Mesenchymal stem cell (in vitro differentiated cells and primary cell): ENCODE measurements at regions not wholly inside any gene's neighbourhood (a gene's known extent, or its start where the extent isn't known, plus 50 kb on each side); places are given as distances from the start of the nearest gene placed in this dataset.

ENCODE experiments used
- DNase-seq: peaks from one replicate; pipeline ENCODE4 v3.0.0-alpha.2; 2013
- H2AFZ ChIP-seq: one replicate; pipeline ENCODE4 v1.6.1; 2013; ENCODE audit warnings: low read depth, mild to moderate bottlenecking, control low read depth, inconsistent platforms, low read length, moderate library complexity
- H2AK5ac ChIP-seq: 2 replicates; pipeline ENCODE4 v1.6.1; 2013; ENCODE audit warnings: low read length, moderate library complexity, mild to moderate bottlenecking, inconsistent platforms; ENCODE audit not compliant: severe bottlenecking
- H2BK120ac ChIP-seq: one replicate; pipeline ENCODE4 v1.6.1; 2013; ENCODE audit warnings: low read depth, mild to moderate bottlenecking, inconsistent platforms, low read length, moderate library complexity
- H2BK12ac ChIP-seq, 2 experiments: one replicate each; pipeline ENCODE4 v1.6.1; 2013; ENCODE audit warnings: inconsistent platforms in 2 of 2, low read length in 2 of 2, mild to moderate bottlenecking in 2 of 2, moderate library complexity in 2 of 2, control low read depth in 1 of 2
- H2BK15ac ChIP-seq: one replicate; pipeline ENCODE4 v1.6.1; 2013; ENCODE audit warnings: mild to moderate bottlenecking, low read depth, inconsistent platforms; ENCODE audit not compliant: poor library complexity, severe bottlenecking
- H2BK5ac ChIP-seq: 2 replicates; pipeline ENCODE4 v1.6.1; 2013; ENCODE audit warnings: low read depth, mild to moderate bottlenecking, low read length, control low read depth, inconsistent platforms; ENCODE audit not compliant: poor library complexity, severe bottlenecking
- H3K14ac ChIP-seq, 2 experiments: one replicate each; pipeline ENCODE4 v1.6.1; 2013; ENCODE audit warnings: inconsistent platforms in 2 of 2, low read length in 2 of 2, control low read depth in 1 of 2, mild to moderate bottlenecking in 1 of 2, moderate library complexity in 1 of 2
- H3K18ac ChIP-seq, 2 experiments: one replicate each; pipeline ENCODE4 v1.6.1; 2013; ENCODE audit warnings: inconsistent platforms in 2 of 2, low read length in 2 of 2, control low read depth in 1 of 2, low read depth in 1 of 2, mild to moderate bottlenecking in 1 of 2
- H3K23ac ChIP-seq, 2 experiments: one replicate each; pipeline ENCODE4 v1.6.1; 2013; ENCODE audit warnings: inconsistent platforms in 2 of 2, low read length in 2 of 2, mild to moderate bottlenecking in 2 of 2, moderate library complexity in 2 of 2, control low read depth in 1 of 2
- H3K27ac ChIP-seq: 2 replicates; pipeline ENCODE4 v1.5.1; 2013; ENCODE audit warnings: mild to moderate bottlenecking, moderate library complexity, low read length, control low read depth, inconsistent platforms; ENCODE audit not compliant: poor library complexity, severe bottlenecking
- H3K27me3 ChIP-seq, 2 experiments: 2 replicates each; pipeline versions ENCODE4 v1.6.1 to v1.7.0; 2013; ENCODE audit warnings: low read length in 2 of 2, mild to moderate bottlenecking in 2 of 2, moderate library complexity in 2 of 2, control low read depth in 1 of 2, inconsistent platforms in 1 of 2; ENCODE audit not compliant: control insufficient read depth in 1 of 2, insufficient read depth in 1 of 2
- H3K36me3 ChIP-seq, 2 experiments: 2 replicates each; pipeline versions ENCODE4 v1.6.1 to v1.7.0; 2013; ENCODE audit warnings: low read length in 2 of 2, control low read depth in 1 of 2, inconsistent platforms in 1 of 2, low read depth in 1 of 2, mild to moderate bottlenecking in 1 of 2; ENCODE audit not compliant: insufficient read depth in 2 of 2, control insufficient read depth in 1 of 2
- H3K4ac ChIP-seq, 2 experiments: one replicate each; pipeline ENCODE4 v1.6.1; 2013; ENCODE audit warnings: inconsistent platforms in 2 of 2, low read length in 2 of 2, mild to moderate bottlenecking in 2 of 2, moderate library complexity in 2 of 2, control low read depth in 1 of 2, low read depth in 1 of 2
- H3K4me1 ChIP-seq: 2 replicates; pipeline ENCODE4 v1.6.1; 2013; ENCODE audit warnings: low read depth, low read length, control low read depth; ENCODE audit not compliant: control insufficient read depth, insufficient read depth
- H3K4me2 ChIP-seq: 2 replicates; pipeline ENCODE4 v1.6.1; 2013; ENCODE audit warnings: low read length, mild to moderate bottlenecking, inconsistent platforms; ENCODE audit not compliant: poor library complexity, severe bottlenecking
- H3K4me3 ChIP-seq, 2 experiments: 2 replicates each; pipeline versions ENCODE4 v1.5.1 to v1.7.0; 2013; ENCODE audit warnings: low read length in 2 of 2, mild to moderate bottlenecking in 2 of 2, control low read depth in 1 of 2, low read depth in 1 of 2; ENCODE audit not compliant: insufficient read depth in 1 of 2
- H3K79me1 ChIP-seq: replicated peaks from 2 replicates; pipeline ENCODE4 v1.6.1; 2013; ENCODE audit warnings: mild to moderate bottlenecking, control low read depth, low read length, inconsistent platforms; ENCODE audit not compliant: poor library complexity, severe bottlenecking
- H3K9ac ChIP-seq: 2 replicates; pipeline ENCODE4 v1.7.0; 2013; ENCODE audit warnings: mild to moderate bottlenecking, low read length, moderate library complexity
- H3K9me3 ChIP-seq: 2 replicates; pipeline ENCODE4 v1.7.0; 2013; ENCODE audit warnings: mild to moderate bottlenecking, low read length; ENCODE audit not compliant: control insufficient read depth
- H4K8ac ChIP-seq: one replicate; pipeline ENCODE4 v1.6.1; 2013; ENCODE audit warnings: inconsistent platforms, mild to moderate bottlenecking, low read length, moderate library complexity
- H4K91ac ChIP-seq: one replicate; pipeline ENCODE4 v1.6.1; 2013; ENCODE audit warnings: mild to moderate bottlenecking, low read length, inconsistent platforms
- WGBS: methylation state at CpG from one replicate; pipeline ENCODE4 v1.1.7; 2013; ENCODE audit warnings: mixed read lengths; 5-methylcytosine and 5-hydroxymethylcytosine counted together

DNA sequence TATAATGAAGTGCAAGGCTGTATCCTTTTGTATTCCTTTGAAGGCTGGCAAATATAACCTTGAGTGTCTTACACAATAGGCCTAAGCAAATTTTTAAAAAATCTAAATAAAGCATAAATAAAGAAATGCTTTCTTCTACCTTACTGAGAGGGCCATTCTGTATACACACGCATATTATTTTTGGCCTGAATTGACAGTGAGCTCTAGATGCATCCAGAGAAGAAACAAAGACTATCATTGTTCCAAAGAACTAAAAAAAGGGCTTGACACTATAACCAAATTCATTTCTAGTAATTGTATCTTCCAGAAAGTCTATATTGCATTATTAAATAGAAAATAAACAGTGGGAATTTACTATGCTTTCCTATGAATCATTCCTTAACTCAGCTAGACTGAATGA, 100.2 kb downstream of the MAGEB17 start:
- no peak overlapping the region for H4K91ac ChIP-seq
- peaks cover 0 to 2% of the 10 kb centered on the region in 2 experiments for H3K27me3 ChIP-seq
- no peak overlapping the region for H3K4me3 ChIP-seq
- no peak overlapping the region for H3K4ac ChIP-seq
- no peaks in the 10 kb centered on the region for H3K79me1 ChIP-seq
- H4K8ac ChIP-seq, result no peak overlapping the region
- no peak overlapping the region for H3K9ac ChIP-seq
- H3K4me1 ChIP-seq, result no peaks in the 10 kb centered on the region
- no peak overlapping the region for H3K27ac ChIP-seq
- peaks cover 2% of the 10 kb centered on the region for H3K9me3 ChIP-seq
- no peak overlapping the region for H3K23ac ChIP-seq
- DNase-seq, result no peak
- H2BK15ac ChIP-seq, result no peak overlapping the region
- no peak overlapping the region for H3K14ac ChIP-seq
- no peaks in the 10 kb centered on the region for H3K36me3 ChIP-seq
- H3K4me2 ChIP-seq, result no peak overlapping the region
- no peak overlapping the region for H2BK120ac ChIP-seq
- no peak overlapping the region for H2BK5ac ChIP-seq
- H2AK5ac ChIP-seq, result no peak overlapping the region
- WGBS, result no CpG with 5 or more reads among the region's 1 CpG
- no peak overlapping the region for H2BK12ac ChIP-seq
- H2AFZ ChIP-seq, result no peak overlapping the region
- no peak overlapping the region for H3K18ac ChIP-seq

DNA sequence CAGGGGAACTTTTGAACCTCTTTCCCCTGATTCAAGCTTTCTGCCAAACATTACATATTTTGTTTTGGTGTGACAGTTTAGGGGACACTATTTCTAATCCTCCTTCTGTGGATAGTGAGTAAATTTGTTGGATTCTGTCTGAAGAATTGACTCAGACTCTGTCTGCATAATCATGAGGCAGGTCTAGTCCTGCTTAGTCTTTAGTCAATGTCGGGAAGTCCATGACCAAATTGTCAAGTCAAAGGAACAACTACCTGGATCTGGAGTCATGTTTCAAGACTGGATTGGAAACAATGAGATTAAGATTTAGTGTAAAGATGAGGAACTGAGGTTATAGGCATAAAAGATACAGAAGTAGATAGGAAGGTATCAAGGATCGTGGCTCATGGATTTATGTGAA, 100.9 kb downstream of the MAGEB17 start:
- Histone ChIP-seq H3K9ac (no peak overlapping the region), H2BK12ac (no peak overlapping the region), H4K8ac (no peak overlapping the region), H2BK5ac (no peak overlapping the region), H4K91ac (no peak overlapping the region), H3K23ac (no peak overlapping the region), H3K79me1 (no peaks in the 10 kb centered on the region), H3K4me3 (no peak overlapping the region), H3K14ac (no peak overlapping the region), H3K4ac (no peak overlapping the region), H2BK120ac (no peak overlapping the region), H3K27me3 (no peaks in the 10 kb centered on the region), H2AK5ac (no peak overlapping the region), H3K4me1 (no peaks in the 10 kb centered on the region), H3K4me2 (no peak overlapping the region), H2BK15ac (no peak overlapping the region), H3K18ac (no peak overlapping the region), H2AFZ (no peak overlapping the region), H3K27ac (no peak overlapping the region), H3K36me3 (no peaks in the 10 kb centered on the region), H3K9me3 (peaks cover 2% of the 10 kb centered on the region)
- DNase-seq, result no peak
- 84% methylated on average over 2 of the region's 2 CpGs for WGBS

DNA sequence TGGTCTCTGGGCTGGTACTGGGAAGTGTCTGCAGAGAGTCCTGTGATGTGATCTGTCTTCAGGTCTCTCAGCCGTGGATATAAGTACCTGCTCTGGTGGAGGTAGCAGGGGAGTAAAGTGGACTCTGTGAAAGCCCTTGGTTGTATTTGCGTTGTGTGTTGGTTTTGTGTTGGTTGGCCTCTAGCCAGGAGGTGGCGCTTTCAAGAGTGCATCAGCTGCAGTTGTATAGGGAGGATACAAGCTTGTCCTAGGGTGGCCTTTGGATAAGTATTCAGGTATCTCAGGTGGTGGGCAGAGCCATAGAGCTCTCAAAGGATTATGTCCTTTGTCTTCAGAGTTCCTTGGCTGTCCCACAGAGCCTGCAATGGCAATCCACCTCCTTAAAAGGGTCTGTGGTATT, 111.6 kb downstream of the MAGEB17 start:
- no peaks in the 10 kb centered on the region for H3K4me1 ChIP-seq
- H2BK120ac ChIP-seq, result no peak overlapping the region
- no peak for DNase-seq
- no peak overlapping the region for H3K9ac ChIP-seq
- no peak overlapping the region for H3K27ac ChIP-seq
- H4K8ac ChIP-seq, result no peak overlapping the region
- H3K23ac ChIP-seq, result no peak overlapping the region
- no peaks in the 10 kb centered on the region for H3K79me1 ChIP-seq
- H2AK5ac ChIP-seq, result no peak overlapping the region
- H3K9me3 ChIP-seq, result peaks cover 3% of the 10 kb centered on the region
- H4K91ac ChIP-seq, result no peak overlapping the region
- no peak overlapping the region for H2BK5ac ChIP-seq
- H2BK15ac ChIP-seq, result no peak overlapping the region
- H3K4me2 ChIP-seq, result no peak overlapping the region
- no peak overlapping the region for H3K18ac ChIP-seq
- H3K4me3 ChIP-seq, result no peak overlapping the region
- H3K36me3 ChIP-seq, result no peaks in the 10 kb centered on the region
- no peak overlapping the region for H3K4ac ChIP-seq
- peaks cover 0 to 5% of the 10 kb centered on the region in 2 experiments for H3K27me3 ChIP-seq
- H2BK12ac ChIP-seq, result no peak overlapping the region
- no peak overlapping the region for H3K14ac ChIP-seq
- 95% methylated on average over 2 of the region's 3 CpGs for WGBS
- no peak overlapping the region for H2AFZ ChIP-seq

- no peak overlapping the region for H2BK120ac ChIP-seq
- no peak overlapping the region for H3K4me2 ChIP-seq
- no peak overlapping the region for H2BK5ac ChIP-seq
- peaks cover 0 to 5% of the 10 kb centered on the region in 2 experiments for H3K27me3 ChIP-seq
- H2BK15ac ChIP-seq, result no peak overlapping the region
- H4K91ac ChIP-seq, result no peak overlapping the region
- 95% methylated on average over 2 of the region's 2 CpGs for WGBS
- H4K8ac ChIP-seq, result no peak overlapping the region
- H3K79me1 ChIP-seq, result no peaks in the 10 kb centered on the region
- no peak overlapping the region for H3K4ac ChIP-seq
- H3K9ac ChIP-seq, result no peak overlapping the region
- no peak overlapping the region for H2BK12ac ChIP-seq
- H3K23ac ChIP-seq, result no peak overlapping the region
- no peak overlapping the region for H2AFZ ChIP-seq
- H3K18ac ChIP-seq, result no peak overlapping the region
- H2AK5ac ChIP-seq, result no peak overlapping the region
- no peaks in the 10 kb centered on the region for H3K4me1 ChIP-seq
- no peak overlapping the region for H3K4me3 ChIP-seq
- H3K36me3 ChIP-seq, result no peaks in the 10 kb centered on the region
- H3K27ac ChIP-seq, result no peak overlapping the region
- H3K14ac ChIP-seq, result no peak overlapping the region
- no peaks in the 10 kb centered on the region for H3K9me3 ChIP-seq
- DNase-seq, result no peak
Measured at GRCh38 chrX:16282209-16282608, 114.9 kb downstream of the MAGEB17 start.
